ENCODE measurements at regions not wholly inside any gene's neighbourhood (a gene's known extent, or its start where the extent isn't known, plus 50 kb on each side); places are given as distances from the start of the nearest gene placed in this dataset.

DNA sequence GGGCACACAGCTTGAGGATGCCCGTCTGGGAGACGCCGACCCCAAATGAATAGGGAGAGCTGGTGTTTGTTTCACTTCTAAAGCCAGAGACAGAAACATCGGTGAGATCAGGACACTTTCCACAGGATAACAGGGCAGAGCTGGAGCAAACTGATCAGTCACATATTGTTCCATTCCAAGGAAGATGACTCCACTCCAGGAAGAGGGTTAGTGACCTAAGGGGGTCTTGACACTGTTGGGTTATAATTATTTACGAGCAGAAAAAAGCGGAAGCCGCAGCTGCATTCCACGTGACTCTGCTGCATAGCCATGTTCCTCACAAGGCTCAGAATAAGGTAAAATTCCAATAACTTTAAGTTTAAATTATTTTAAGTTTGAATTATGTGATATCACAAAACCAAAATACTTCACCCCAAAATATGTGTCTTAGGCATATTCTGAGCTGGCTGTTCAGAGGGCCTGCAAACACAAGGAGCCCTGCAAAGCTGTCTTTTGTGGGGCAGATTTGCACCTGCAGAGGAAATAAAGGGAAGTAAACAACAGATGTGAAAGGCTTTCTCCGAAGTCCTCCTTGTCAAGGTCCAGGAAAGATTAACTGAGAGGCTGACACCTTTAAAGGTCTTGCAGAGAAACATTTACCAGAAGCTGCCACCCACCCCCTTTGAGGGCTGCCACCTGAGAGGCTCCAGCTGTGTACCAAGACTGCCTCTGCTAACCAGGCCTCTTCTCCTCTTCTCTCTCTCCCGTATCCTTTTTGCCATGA lies 819.2 kb downstream of the UQCRFS1 start:
- Histone ChIP-seq H3K27ac (ENCODE audit: low read depth, low read length) (no peak overlapping the region), H3K4me1 (ENCODE audit: insufficient read depth, low read length) (no peaks in the 10 kb centered on the region), H3K4me3 (ENCODE audit: low read length in 2 of 2) (no peak overlapping the region), H3K27me3 (ENCODE audit: insufficient read depth, low read length) (no peaks in the 10 kb centered on the region), H3K9me3 (ENCODE audit: control insufficient read depth in 1 of 2, low read length in 2 of 2) (no peaks in the 10 kb centered on the region), H3K36me3 (ENCODE audit: insufficient read depth, low read length) (no peaks in the 10 kb centered on the region)
- DNase-seq, result no peak
- Mint-ChIP-seq H3K27me3 (no peaks in the 10 kb centered on the region), H3K36me3 (no peaks in the 10 kb centered on the region), H3K27ac (peak overlapping the region in 1 of 7 donors; percentile 38), H3K9me3 (peaks cover 3 to 22% (median 7%) of the 10 kb centered on the region in 8 donors), H3K4me3 (no peak overlapping the region), H3K4me1 (peaks cover 0 to 7% (median 0%) of the 10 kb centered on the region in 4 donors)
- ChIA-PET POLR2A (ENCODE audit: partially characterized antibody) (no interaction called here), CTCF (ENCODE audit: partially characterized antibody) (no interaction called here)
- intact Hi-C loops (cut with micrococcal nuclease), result no loop called here

DNA sequence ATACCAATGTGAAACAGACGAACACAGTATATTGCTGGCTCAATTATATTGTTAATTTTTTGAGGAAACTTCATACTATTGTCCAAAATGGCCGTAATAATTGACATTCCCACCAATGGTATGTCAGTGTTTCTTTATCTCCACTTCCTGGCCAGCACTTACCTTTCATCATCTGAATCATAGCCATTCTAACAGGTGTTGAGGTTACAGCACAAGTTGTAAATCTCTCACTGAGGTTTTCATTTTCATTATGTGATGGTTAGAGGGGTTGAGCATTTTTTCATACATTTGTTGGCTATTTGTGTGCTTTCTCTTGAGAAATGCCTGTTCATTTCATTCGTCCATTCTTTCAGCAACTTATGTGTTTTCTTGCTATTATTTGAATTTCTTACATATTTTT lies 824.0 kb downstream of the UQCRFS1 start:
- POLR2A ChIA-PET (ENCODE audit: partially characterized antibody), result no interaction called here
- Histone ChIP-seq H3K36me3 (ENCODE audit: insufficient read depth, low read length) (no peaks in the 10 kb centered on the region), H3K27me3 (ENCODE audit: insufficient read depth, low read length) (no peaks in the 10 kb centered on the region), H3K27ac (ENCODE audit: low read depth, low read length) (no peak overlapping the region), H3K4me3 (ENCODE audit: low read length in 2 of 2) (no peak overlapping the region), H3K4me1 (ENCODE audit: insufficient read depth, low read length) (no peaks in the 10 kb centered on the region), H3K9me3 (ENCODE audit: control insufficient read depth in 1 of 2, low read length in 2 of 2) (no peaks in the 10 kb centered on the region)
- CTCF ChIA-PET (ENCODE audit: partially characterized antibody), result no interaction called here
- intact Hi-C loops (cut with micrococcal nuclease), result no loop called here
- no peak for DNase-seq
- H3K9me3 Mint-ChIP-seq, result peaks cover 3 to 18% (median 10%) of the 10 kb centered on the region in 8 donors
- H3K4me1 Mint-ChIP-seq, result peaks cover 0 to 4% (median 0%) of the 10 kb centered on the region in 4 donors
- peak overlapping the region in 1 of 7 donors; percentile 51 for H3K27ac Mint-ChIP-seq
- H3K27me3 Mint-ChIP-seq, result no peaks in the 10 kb centered on the region
- no peak overlapping the region for H3K4me3 Mint-ChIP-seq
- no peaks in the 10 kb centered on the region for H3K36me3 Mint-ChIP-seq

DNA sequence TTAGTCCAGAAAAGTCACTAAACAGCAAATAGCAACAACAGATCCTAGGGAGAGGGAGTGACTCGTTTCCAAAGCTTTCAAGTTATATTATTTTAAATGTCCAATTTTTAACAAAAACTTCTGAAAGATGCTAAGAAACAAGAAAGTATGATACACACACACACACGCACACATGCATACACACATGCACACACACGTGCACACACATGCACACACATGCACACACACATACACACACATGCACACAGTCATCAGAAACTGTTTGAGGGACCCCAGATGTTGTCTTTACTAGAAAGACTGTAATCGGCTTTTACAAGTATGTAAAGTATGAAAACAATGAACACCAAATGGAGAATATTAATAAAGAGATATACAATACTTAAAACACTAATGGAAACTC lies 825.4 kb downstream of the UQCRFS1 start:
- POLR2A ChIA-PET (ENCODE audit: partially characterized antibody), result no interaction called here
- Histone ChIP-seq H3K4me1 (ENCODE audit: insufficient read depth, low read length) (no peaks in the 10 kb centered on the region), H3K4me3 (ENCODE audit: low read length in 2 of 2) (no peak overlapping the region), H3K9me3 (ENCODE audit: control insufficient read depth in 1 of 2, low read length in 2 of 2) (no peaks in the 10 kb centered on the region), H3K36me3 (ENCODE audit: insufficient read depth, low read length) (no peaks in the 10 kb centered on the region), H3K27ac (ENCODE audit: low read depth, low read length) (no peak overlapping the region), H3K27me3 (ENCODE audit: insufficient read depth, low read length) (no peaks in the 10 kb centered on the region)
- intact Hi-C loops (cut with micrococcal nuclease), result no loop called here
- Mint-ChIP-seq H3K4me3 (no peak overlapping the region), H3K27me3 (no peaks in the 10 kb centered on the region), H3K36me3 (no peaks in the 10 kb centered on the region), H3K9me3 (peaks cover 3 to 18% (median 8%) of the 10 kb centered on the region in 8 donors), H3K27ac (no peak overlapping the region), H3K4me1 (no peaks in the 10 kb centered on the region)
- no peak for DNase-seq
- CTCF ChIA-PET (ENCODE audit: partially characterized antibody), result no interaction called here

DNA sequence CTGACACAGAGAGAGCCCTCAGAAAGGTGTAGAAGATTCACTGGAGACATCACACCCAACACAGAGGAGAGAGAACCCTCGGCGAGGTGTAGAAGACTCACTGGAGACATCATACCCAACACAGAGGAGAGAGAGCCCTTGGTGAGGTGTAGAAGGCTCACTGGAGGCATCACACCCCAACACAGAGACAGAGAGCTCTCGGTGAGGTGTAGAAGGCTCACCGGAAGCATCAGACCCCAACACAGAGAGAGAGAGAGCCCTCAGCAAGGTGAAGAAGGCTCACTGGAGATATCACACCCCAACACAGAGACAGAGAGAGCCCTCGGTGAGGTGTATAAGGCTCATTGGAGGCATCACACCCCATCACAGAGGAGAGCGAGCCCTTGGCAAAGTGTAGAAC lies 826.5 kb downstream of the UQCRFS1 start:
- peaks cover 3 to 17% (median 9%) of the 10 kb centered on the region in 8 donors for H3K9me3 Mint-ChIP-seq
- H3K27ac Mint-ChIP-seq, result no peak overlapping the region
- Histone ChIP-seq H3K9me3 (ENCODE audit: control insufficient read depth in 1 of 2, low read length in 2 of 2) (peaks cover 0 to 1% of the 10 kb centered on the region in 2 donors), H3K36me3 (ENCODE audit: insufficient read depth, low read length) (no peaks in the 10 kb centered on the region), H3K27me3 (ENCODE audit: insufficient read depth, low read length) (no peaks in the 10 kb centered on the region), H3K27ac (ENCODE audit: low read depth, low read length) (no peak overlapping the region), H3K4me1 (ENCODE audit: insufficient read depth, low read length) (no peaks in the 10 kb centered on the region), H3K4me3 (ENCODE audit: low read length in 2 of 2) (no peak overlapping the region)
- ChIA-PET POLR2A (ENCODE audit: partially characterized antibody) (no interaction called here), CTCF (ENCODE audit: partially characterized antibody) (no interaction called here)
- DNase-seq, result no peak
- intact Hi-C loops (cut with micrococcal nuclease), result no loop called here
- no peaks in the 10 kb centered on the region for H3K36me3 Mint-ChIP-seq
- no peaks in the 10 kb centered on the region for H3K27me3 Mint-ChIP-seq
- no peaks in the 10 kb centered on the region for H3K4me1 Mint-ChIP-seq
- no peak overlapping the region for H3K4me3 Mint-ChIP-seq

DNA sequence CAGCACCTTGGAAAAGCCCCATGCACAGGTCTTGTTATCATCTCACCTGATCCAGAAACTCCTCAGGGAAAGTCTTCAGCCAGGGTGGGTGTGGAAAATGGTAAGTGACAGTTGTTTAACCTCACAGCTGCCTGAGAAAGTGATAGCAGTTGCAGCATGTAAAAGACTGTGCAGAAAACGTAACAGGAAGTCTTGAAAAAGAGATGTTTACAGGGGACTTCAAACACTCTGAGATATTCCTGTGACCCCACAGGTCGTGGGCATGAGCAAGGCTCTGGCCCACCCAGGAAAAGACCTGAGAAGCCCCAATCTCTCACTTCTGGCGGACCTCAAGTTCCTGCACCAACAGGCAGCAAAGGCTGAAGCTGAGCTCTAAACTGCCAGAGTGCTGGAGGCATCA lies 826.9 kb downstream of the UQCRFS1 start:
- H3K4me3 ChIP-seq (ENCODE audit: low read length in 2 of 2), result no peak overlapping the region
- no peak overlapping the region for H3K27ac ChIP-seq (ENCODE audit: low read depth, low read length)
- H3K27me3 ChIP-seq (ENCODE audit: insufficient read depth, low read length), result no peaks in the 10 kb centered on the region
- H3K4me3 Mint-ChIP-seq, result no peak overlapping the region
- H3K27me3 Mint-ChIP-seq, result no peaks in the 10 kb centered on the region
- no peak overlapping the region for H3K27ac Mint-ChIP-seq
- peaks cover 3 to 17% (median 9%) of the 10 kb centered on the region in 8 donors for H3K9me3 Mint-ChIP-seq
- H3K36me3 ChIP-seq (ENCODE audit: insufficient read depth, low read length), result no peaks in the 10 kb centered on the region
- H3K4me1 Mint-ChIP-seq, result no peaks in the 10 kb centered on the region
- intact Hi-C loops (cut with micrococcal nuclease), result no loop called here
- H3K36me3 Mint-ChIP-seq, result no peaks in the 10 kb centered on the region
- no peak for DNase-seq
- POLR2A ChIA-PET (ENCODE audit: partially characterized antibody), result no interaction called here
- CTCF ChIA-PET (ENCODE audit: partially characterized antibody), result no interaction called here
- H3K9me3 ChIP-seq (ENCODE audit: control insufficient read depth in 1 of 2, low read length in 2 of 2), result peaks cover 0 to 3% of the 10 kb centered on the region in 2 donors
- no peaks in the 10 kb centered on the region for H3K4me1 ChIP-seq (ENCODE audit: insufficient read depth, low read length)

DNA sequence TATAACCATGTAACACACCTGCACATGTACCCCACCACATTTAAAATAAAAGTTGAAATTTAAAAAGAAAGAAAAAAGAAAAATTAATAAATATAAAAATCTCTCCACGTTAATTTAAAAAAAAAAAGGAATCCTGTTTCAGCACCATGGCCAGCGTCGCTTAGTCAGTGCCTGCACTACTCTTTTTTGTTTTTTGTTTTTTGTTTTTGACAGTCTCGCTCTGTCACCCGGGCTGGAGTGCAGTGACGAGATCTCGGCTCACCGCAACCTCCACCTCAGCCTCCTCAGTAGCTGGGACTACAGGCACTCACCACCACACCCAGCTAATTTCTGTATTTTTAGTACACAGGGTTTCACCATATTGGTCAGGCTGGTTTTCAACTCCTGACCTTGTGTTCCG lies 835.9 kb downstream of the UQCRFS1 start:
- ChIA-PET POLR2A (ENCODE audit: partially characterized antibody) (no interaction called here), CTCF (ENCODE audit: partially characterized antibody) (no interaction called here)
- no peaks in the 10 kb centered on the region for H3K27me3 ChIP-seq (ENCODE audit: insufficient read depth, low read length)
- intact Hi-C loops (cut with micrococcal nuclease), result no loop called here
- Mint-ChIP-seq H3K4me3 (no peak overlapping the region), H3K9me3 (peaks cover 0 to 24% (median 8%) of the 10 kb centered on the region in 8 donors), H3K4me1 (no peaks in the 10 kb centered on the region), H3K27ac (no peak overlapping the region), H3K36me3 (no peaks in the 10 kb centered on the region), H3K27me3 (no peaks in the 10 kb centered on the region)
- H3K9me3 ChIP-seq (ENCODE audit: control insufficient read depth in 1 of 2, low read length in 2 of 2), result peaks cover 0 to 3% of the 10 kb centered on the region in 2 donors
- DNase-seq, result no peak
- no peak overlapping the region for H3K27ac ChIP-seq (ENCODE audit: low read depth, low read length)
- H3K4me1 ChIP-seq (ENCODE audit: insufficient read depth, low read length), result no peaks in the 10 kb centered on the region
- H3K36me3 ChIP-seq (ENCODE audit: insufficient read depth, low read length), result no peaks in the 10 kb centered on the region
- no peak overlapping the region for H3K4me3 ChIP-seq (ENCODE audit: low read length in 2 of 2)

DNA sequence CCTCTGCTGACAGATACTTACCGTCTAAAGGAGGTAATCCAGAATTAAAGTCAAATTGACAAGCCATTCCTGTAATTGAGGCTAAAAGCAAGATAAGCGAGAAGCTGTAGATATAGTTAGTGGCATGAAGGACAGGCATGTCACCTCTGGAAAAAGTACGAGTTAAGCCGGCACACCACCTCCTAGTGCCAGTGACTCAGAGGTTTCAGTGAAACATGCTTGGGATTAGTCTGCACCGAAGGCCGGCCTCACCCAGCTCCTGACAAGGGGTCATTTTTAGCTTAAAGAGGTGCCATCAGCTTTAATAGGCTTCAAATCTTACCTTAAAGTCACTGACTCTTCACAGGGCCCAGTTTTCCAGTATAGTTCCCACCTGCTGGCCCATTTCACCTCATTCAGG lies 838.0 kb downstream of the UQCRFS1 start:
- no peak for DNase-seq
- H3K36me3 ChIP-seq (ENCODE audit: insufficient read depth, low read length), result no peaks in the 10 kb centered on the region
- no peak overlapping the region for H3K4me3 ChIP-seq (ENCODE audit: low read length in 2 of 2)
- intact Hi-C loops (cut with micrococcal nuclease), result no loop called here
- no peak overlapping the region for H3K27ac ChIP-seq (ENCODE audit: low read depth, low read length)
- Mint-ChIP-seq H3K27me3 (no peaks in the 10 kb centered on the region), H3K36me3 (no peaks in the 10 kb centered on the region), H3K27ac (no peak overlapping the region), H3K9me3 (peaks cover 0 to 27% (median 14%) of the 10 kb centered on the region in 8 donors), H3K4me3 (no peak overlapping the region), H3K4me1 (no peaks in the 10 kb centered on the region)
- ChIA-PET POLR2A (ENCODE audit: partially characterized antibody) (no interaction called here), CTCF (ENCODE audit: partially characterized antibody) (no interaction called here)
- no peaks in the 10 kb centered on the region for H3K4me1 ChIP-seq (ENCODE audit: insufficient read depth, low read length)
- peaks cover 0 to 2% of the 10 kb centered on the region in 2 donors for H3K9me3 ChIP-seq (ENCODE audit: control insufficient read depth in 1 of 2, low read length in 2 of 2)
- no peaks in the 10 kb centered on the region for H3K27me3 ChIP-seq (ENCODE audit: insufficient read depth, low read length)
